ENCODE measurements at regions not wholly inside any gene's neighbourhood (a gene's known extent, or its start where the extent isn't known, plus 50 kb on each side); places are given as distances from the start of the nearest gene placed in this dataset.

DNA sequence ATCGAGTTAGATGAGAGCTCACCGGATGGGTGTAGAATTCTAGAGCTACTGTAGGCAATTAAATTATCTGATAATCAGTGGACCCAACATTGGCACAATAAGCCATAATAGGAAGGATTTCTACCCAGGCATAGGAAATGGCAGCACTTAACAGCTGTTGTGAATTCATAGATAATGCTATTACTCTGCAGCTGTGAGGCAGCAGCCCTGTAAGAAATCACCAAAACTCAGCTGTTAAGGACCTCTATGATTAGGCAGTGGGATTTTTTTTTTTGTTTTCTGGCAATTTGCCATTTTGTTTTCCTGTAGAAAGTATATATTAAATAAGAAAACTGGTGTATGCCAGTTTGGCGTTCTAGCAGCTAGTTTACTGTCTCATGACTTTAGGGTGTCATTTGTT is 609.1 kb upstream of the SLC35B3 start:
- H4K20me1 ChIP-seq (ENCODE audit: insufficient read depth) = no peaks in the 10 kb centered on the region
- TF ChIP-seq, protein P1, sequence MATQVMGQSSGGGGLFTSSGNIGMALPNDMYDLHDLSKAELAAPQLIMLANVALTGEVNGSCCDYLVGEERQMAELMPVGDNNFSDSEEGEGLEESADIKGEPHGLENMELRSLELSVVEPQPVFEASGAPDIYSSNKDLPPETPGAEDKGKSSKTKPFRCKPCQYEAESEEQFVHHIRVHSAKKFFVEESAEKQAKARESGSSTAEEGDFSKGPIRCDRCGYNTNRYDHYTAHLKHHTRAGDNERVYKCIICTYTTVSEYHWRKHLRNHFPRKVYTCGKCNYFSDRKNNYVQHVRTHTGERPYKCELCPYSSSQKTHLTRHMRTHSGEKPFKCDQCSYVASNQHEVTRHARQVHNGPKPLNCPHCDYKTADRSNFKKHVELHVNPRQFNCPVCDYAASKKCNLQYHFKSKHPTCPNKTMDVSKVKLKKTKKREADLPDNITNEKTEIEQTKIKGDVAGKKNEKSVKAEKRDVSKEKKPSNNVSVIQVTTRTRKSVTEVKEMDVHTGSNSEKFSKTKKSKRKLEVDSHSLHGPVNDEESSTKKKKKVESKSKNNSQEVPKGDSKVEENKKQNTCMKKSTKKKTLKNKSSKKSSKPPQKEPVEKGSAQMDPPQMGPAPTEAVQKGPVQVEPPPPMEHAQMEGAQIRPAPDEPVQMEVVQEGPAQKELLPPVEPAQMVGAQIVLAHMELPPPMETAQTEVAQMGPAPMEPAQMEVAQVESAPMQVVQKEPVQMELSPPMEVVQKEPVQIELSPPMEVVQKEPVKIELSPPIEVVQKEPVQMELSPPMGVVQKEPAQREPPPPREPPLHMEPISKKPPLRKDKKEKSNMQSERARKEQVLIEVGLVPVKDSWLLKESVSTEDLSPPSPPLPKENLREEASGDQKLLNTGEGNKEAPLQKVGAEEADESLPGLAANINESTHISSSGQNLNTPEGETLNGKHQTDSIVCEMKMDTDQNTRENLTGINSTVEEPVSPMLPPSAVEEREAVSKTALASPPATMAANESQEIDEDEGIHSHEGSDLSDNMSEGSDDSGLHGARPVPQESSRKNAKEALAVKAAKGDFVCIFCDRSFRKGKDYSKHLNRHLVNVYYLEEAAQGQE (IDR thresholded peaks at IDR 0.05; ENCODE audit: low read depth) = no peak
- TF ChIP-seq EGR1 (IDR thresholded peaks at IDR 0.05; ENCODE audit: low read depth) = no peak
- no peak for TF ChIP-seq RAD21 (IDR thresholded peaks at IDR 0.05; ENCODE audit: low read depth)
- TF ChIP-seq ZFX (IDR thresholded peaks at IDR 0.05) = no peak
- TF ChIP-seq ZNF274 (IDR thresholded peaks at IDR 0.05; ENCODE audit: low read depth, low read length) = no peak
- TF ChIP-seq SP1 (IDR thresholded peaks at IDR 0.05; ENCODE audit: low read depth) = no peak
- TF ChIP-seq, protein P2, sequence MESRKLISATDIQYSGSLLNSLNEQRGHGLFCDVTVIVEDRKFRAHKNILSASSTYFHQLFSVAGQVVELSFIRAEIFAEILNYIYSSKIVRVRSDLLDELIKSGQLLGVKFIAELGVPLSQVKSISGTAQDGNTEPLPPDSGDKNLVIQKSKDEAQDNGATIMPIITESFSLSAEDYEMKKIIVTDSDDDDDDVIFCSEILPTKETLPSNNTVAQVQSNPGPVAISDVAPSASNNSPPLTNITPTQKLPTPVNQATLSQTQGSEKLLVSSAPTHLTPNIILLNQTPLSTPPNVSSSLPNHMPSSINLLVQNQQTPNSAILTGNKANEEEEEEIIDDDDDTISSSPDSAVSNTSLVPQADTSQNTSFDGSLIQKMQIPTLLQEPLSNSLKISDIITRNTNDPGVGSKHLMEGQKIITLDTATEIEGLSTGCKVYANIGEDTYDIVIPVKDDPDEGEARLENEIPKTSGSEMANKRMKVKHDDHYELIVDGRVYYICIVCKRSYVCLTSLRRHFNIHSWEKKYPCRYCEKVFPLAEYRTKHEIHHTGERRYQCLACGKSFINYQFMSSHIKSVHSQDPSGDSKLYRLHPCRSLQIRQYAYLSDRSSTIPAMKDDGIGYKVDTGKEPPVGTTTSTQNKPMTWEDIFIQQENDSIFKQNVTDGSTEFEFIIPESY (IDR thresholded peaks at IDR 0.05; ENCODE audit: extremely low read depth, insufficient replicate concordance, low read length) = no peak
- no peaks in the 10 kb centered on the region for H3K79me2 ChIP-seq (ENCODE audit: insufficient read depth, low read length)
- H3K9me2 ChIP-seq (ENCODE audit: insufficient read depth) = no peaks in the 10 kb centered on the region
- no peaks in the 10 kb centered on the region for H3K4me1 ChIP-seq (ENCODE audit: control insufficient read depth in 1 of 2, insufficient read depth in 2 of 2, low read length in 2 of 2)
- no peaks in the 10 kb centered on the region for H3K9me3 ChIP-seq (ENCODE audit: control insufficient read depth in 1 of 2, insufficient read depth in 1 of 2, low read depth in 1 of 2, low read length in 2 of 2)
- POLR2A ChIA-PET = no interaction called here
- ATAC-seq (no peak), DNase-seq (ENCODE audit: low read depth, low spot score) (no peak)
- BruUV-seq (replicated peaks) = no TSS peak
- no peaks in the 10 kb centered on the region for H3K27me3 ChIP-seq (ENCODE audit: insufficient read depth, low read length)
- H3K4me3 ChIP-seq (replicated peaks in 1 of 2; ENCODE audit: low read depth in 1 of 2, low read length in 2 of 2) = no peak overlapping the region
- CTCF ChIA-PET = no interaction called here
- intact Hi-C loops (cut with micrococcal nuclease) = no loop called here
- H3K27ac ChIP-seq (ENCODE audit: low read depth, low read length) = no peak overlapping the region
- no peaks in the 10 kb centered on the region for H3K36me3 ChIP-seq (ENCODE audit: control insufficient read depth in 1 of 2, insufficient read depth in 2 of 2, low read length in 2 of 2)
- no peak overlapping the region for H2AFZ ChIP-seq (ENCODE audit: low read depth, low read length, poor library complexity, severe bottlenecking)
- H3K4me2 ChIP-seq (ENCODE audit: low read length) = no peak overlapping the region
- H3K9ac ChIP-seq (ENCODE audit: low read length) = no peak overlapping the region
- RAD21 ChIA-PET (ENCODE audit: low non-redundant PET in 1 of 2, low total read pairs in 2 of 2, uncharacterized antibody in 2 of 2, unreplicated experiment in 2 of 2) = no interaction called here
